ENCODE measurements at regions not wholly inside any gene's neighbourhood (a gene's known extent, or its start where the extent isn't known, plus 50 kb on each side); places are given as distances from the start of the nearest gene placed in this dataset.

- no peak for TF ChIP-seq EZH2 (IDR thresholded peaks at IDR 0.05; ENCODE audit: insufficient read depth, poor library complexity, severe bottlenecking)
- TF ChIP-seq EZH2phosphoT487 (IDR thresholded peaks at IDR 0.05; ENCODE audit: insufficient read depth, low read depth) = no peak
These were observed 135.0 kb downstream of the RBM46 start for GRCh38 chr4:154916068-154916467.
